ENCODE measurements at regions not wholly inside any gene's neighbourhood (a gene's known extent, or its start where the extent isn't known, plus 50 kb on each side); places are given as distances from the start of the nearest gene placed in this dataset.

DNA sequence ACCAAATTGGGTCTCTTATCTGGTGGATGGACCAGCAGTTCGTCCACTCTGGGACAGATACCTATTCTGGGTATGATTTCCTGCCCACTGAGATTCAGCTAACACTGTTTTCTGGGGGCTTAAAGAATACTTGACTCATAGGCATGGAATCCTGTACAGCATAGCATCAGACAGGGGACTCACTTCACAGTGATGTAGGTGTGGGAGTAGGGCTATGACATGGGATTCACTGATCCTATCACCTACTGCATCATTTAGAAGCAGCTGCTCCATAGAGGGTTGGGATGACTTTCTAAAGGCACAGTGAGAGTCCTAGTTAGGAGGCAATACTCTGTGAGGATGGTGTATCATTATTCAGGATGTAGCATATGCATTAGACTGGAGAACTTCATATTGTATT lies 74.5 kb upstream of the AHI1 start:
- TF ChIP-seq, protein P1, sequence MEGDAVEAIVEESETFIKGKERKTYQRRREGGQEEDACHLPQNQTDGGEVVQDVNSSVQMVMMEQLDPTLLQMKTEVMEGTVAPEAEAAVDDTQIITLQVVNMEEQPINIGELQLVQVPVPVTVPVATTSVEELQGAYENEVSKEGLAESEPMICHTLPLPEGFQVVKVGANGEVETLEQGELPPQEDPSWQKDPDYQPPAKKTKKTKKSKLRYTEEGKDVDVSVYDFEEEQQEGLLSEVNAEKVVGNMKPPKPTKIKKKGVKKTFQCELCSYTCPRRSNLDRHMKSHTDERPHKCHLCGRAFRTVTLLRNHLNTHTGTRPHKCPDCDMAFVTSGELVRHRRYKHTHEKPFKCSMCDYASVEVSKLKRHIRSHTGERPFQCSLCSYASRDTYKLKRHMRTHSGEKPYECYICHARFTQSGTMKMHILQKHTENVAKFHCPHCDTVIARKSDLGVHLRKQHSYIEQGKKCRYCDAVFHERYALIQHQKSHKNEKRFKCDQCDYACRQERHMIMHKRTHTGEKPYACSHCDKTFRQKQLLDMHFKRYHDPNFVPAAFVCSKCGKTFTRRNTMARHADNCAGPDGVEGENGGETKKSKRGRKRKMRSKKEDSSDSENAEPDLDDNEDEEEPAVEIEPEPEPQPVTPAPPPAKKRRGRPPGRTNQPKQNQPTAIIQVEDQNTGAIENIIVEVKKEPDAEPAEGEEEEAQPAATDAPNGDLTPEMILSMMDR (IDR thresholded peaks at IDR 0.05), result no peak
- TF ChIP-seq POLR2AphosphoS5 (IDR thresholded peaks at IDR 0.05), result no peak
